Endothelial cell of umbilical vein (primary cell): ENCODE measurements at regions not wholly inside any gene's neighbourhood (a gene's known extent, or its start where the extent isn't known, plus 50 kb on each side); places are given as distances from the start of the nearest gene placed in this dataset.

Source experiments
- BruUV-seq: library from RNA; stranded (reverse); fragments of 400-500 nt; replicated peaks from 2 replicates; lab custom pipeline; 2021; lab: Mats Ljungman, UMichigan
- CTCF ChIA-PET: fragments of 300-600, 350-600 bp; sonication (Branson Sonifier 250); formaldehyde crosslinking; loops from one replicate; lab custom pipeline; 2021; ENCODE audit warnings: antibody characterized with exemption, inconsistent platforms; lab: Charles Lee
- POLR2A ChIA-PET: fragments of 300-600, 350-600 bp; sonication (Branson Sonifier 250); formaldehyde crosslinking; loops from one replicate; lab custom pipeline; 2021; ENCODE audit warnings: antibody characterized with exemption, inconsistent platforms; lab: Charles Lee
- DNase-seq: peaks from one replicate; pipeline ENCODE4 v3.0.0-alpha.2; 2011; ENCODE audit warnings: low read depth, low spot score
- FAIRE-seq: peaks from 2 replicates; lab custom pipeline; 2011; peaks lifted over from hg19 to GRCh38; lab: Jason Lieb, UNC
- H2AFZ ChIP-seq: 2 replicates; pipeline ENCODE4 v1.6.0; 2012; ENCODE audit warnings: low read depth, low read length, control low read depth, inconsistent platforms
- H3K27ac ChIP-seq: 2 replicates; pipeline ENCODE4 v1.5.1; 2011; ENCODE audit warnings: low read depth, mild to moderate bottlenecking, control low read depth, low read length, moderate library complexity; ENCODE audit not compliant: insufficient read depth
- H3K27me3 ChIP-seq, 2 experiments: 2 replicates each; pipeline versions ENCODE4 v1.6.0 to v1.6.1; 2011; ENCODE audit warnings: low read length in 2 of 2, mixed read lengths in 1 of 2; ENCODE audit not compliant: control insufficient read depth in 2 of 2, insufficient read depth in 2 of 2
- H3K36me3 ChIP-seq, 2 experiments: 2 replicates in 1 of 2; 3 replicates in 1 of 2; pipeline ENCODE4 v1.5.1; 2011; ENCODE audit warnings: low read length in 2 of 2, mild to moderate bottlenecking in 1 of 2, moderate library complexity in 1 of 2; ENCODE audit not compliant: control insufficient read depth in 2 of 2, insufficient read depth in 2 of 2; ENCODE audit errors: extremely low read depth in 1 of 2
- H3K4me1 ChIP-seq: 3 replicates; pipeline ENCODE4 v1.5.1; 2011; ENCODE audit warnings: mild to moderate bottlenecking, low read length; ENCODE audit not compliant: control insufficient read depth, insufficient read depth; ENCODE audit errors: extremely low read depth
- H3K4me2 ChIP-seq: 2 replicates; pipeline ENCODE4 v1.6.1; 2011; ENCODE audit warnings: low read length, control low read depth, mixed read lengths; ENCODE audit not compliant: insufficient read depth
- H3K4me3 ChIP-seq, 3 experiments: fragments of 200-600 bp in 1 of 3; sonication (generic), shearing (Covaris generic) in 1 of 3; replicated peaks in 1 of 3; 2 replicates each; pipeline ENCODE4 v1.5.1; 2011 to 2016; ENCODE audit warnings: control low read depth in 3 of 3, low read length in 3 of 3, mild to moderate bottlenecking in 2 of 3, inconsistent platforms in 1 of 3, low read depth in 1 of 3, moderate library complexity in 1 of 3; ENCODE audit not compliant: insufficient read depth in 1 of 3
- H3K79me2 ChIP-seq: 2 replicates; pipeline ENCODE4 v1.6.0; 2012; ENCODE audit warnings: low read length, inconsistent platforms; ENCODE audit not compliant: control insufficient read depth, insufficient read depth
- H3K9ac ChIP-seq: replicated peaks from 2 replicates; pipeline ENCODE3; 2011; ENCODE audit warnings: low read length, control low read depth; ENCODE audit not compliant: insufficient read depth; ENCODE audit errors: extremely low read depth
- H3K9me1 ChIP-seq: replicated peaks from 3 replicates; pipeline ENCODE4 v1.6.0; 2011; ENCODE audit warnings: mild to moderate bottlenecking, low read length; ENCODE audit not compliant: control insufficient read depth, insufficient read depth; ENCODE audit errors: extremely low read depth
- H3K9me3 ChIP-seq: replicated peaks from 2 replicates; pipeline ENCODE4 v1.5.1; 2012; ENCODE audit warnings: low read length, inconsistent platforms; ENCODE audit not compliant: control insufficient read depth, insufficient read depth
- H4K20me1 ChIP-seq: replicated peaks from 2 replicates; pipeline ENCODE3; 2011; ENCODE audit warnings: mild to moderate bottlenecking, low read length; ENCODE audit not compliant: control insufficient read depth, insufficient read depth; ENCODE audit errors: extremely low read depth
- CTCF ChIP-seq, 2 donors: IDR thresholded peaks; 1 replicate in 1 of 2; 2 replicates in 1 of 2; pipeline ENCODE4 v1.5.1; 2011; ENCODE audit warnings: low read length in 2 of 2, mild to moderate bottlenecking in 2 of 2, moderate library complexity in 2 of 2, control low read depth in 1 of 2, inconsistent platforms in 1 of 2, low read depth in 1 of 2; ENCODE audit not compliant: insufficient read depth in 1 of 2; ENCODE audit errors: extremely low read depth in 1 of 2
- EZH2 ChIP-seq: IDR thresholded peaks from 2 replicates; pipeline ENCODE4 v1.6.1; 2012; ENCODE audit warnings: borderline replicate concordance, low read depth, mild to moderate bottlenecking, moderate library complexity, low read length, inconsistent platforms; ENCODE audit not compliant: severe bottlenecking
- FOS ChIP-seq: IDR thresholded peaks from 2 replicates; pipeline ENCODE4 v1.6.1; 2011; ENCODE audit warnings: mild to moderate bottlenecking, low read length, moderate library complexity, borderline replicate concordance; ENCODE audit not compliant: insufficient read depth
- GATA2 ChIP-seq: IDR thresholded peaks from 2 replicates; pipeline ENCODE4 v1.7.0; 2011; ENCODE audit warnings: low read depth, mild to moderate bottlenecking, moderate library complexity, mixed read lengths, low read length; ENCODE audit not compliant: insufficient read length, insufficient read depth
- JUN ChIP-seq: IDR thresholded peaks from 2 replicates; pipeline ENCODE4 v1.6.1; 2011; ENCODE audit warnings: borderline replicate concordance, low read depth; ENCODE audit not compliant: insufficient read length, insufficient read depth
- MYC ChIP-seq: IDR thresholded peaks from one replicate; pipeline ENCODE4 v1.6.1; 2011; ENCODE audit warnings: mild to moderate bottlenecking, low read depth, low read length
- POLR2A ChIP-seq: IDR thresholded peaks from 2 replicates; pipeline ENCODE4 v1.6.1; 2012; ENCODE audit warnings: low read depth, mild to moderate bottlenecking, control low read depth, low read length
- POLR2AphosphoS5 ChIP-seq: IDR thresholded peaks from 2 replicates; pipeline ENCODE4 v1.6.1; 2012; ENCODE audit warnings: low read depth, mild to moderate bottlenecking, control low read depth, low read length, moderate library complexity; ENCODE audit not compliant: insufficient read depth
- dilution Hi-C: fragments of 300-500 bp; cut with MboI; formaldehyde crosslinking; loops from one replicate; pipeline ENCODE4 v1.15.0; 2019; ENCODE audit warnings: low sequenced_read_pairs; ENCODE audit not compliant: extremely low pct_ligation_motif_present
- intact Hi-C: fragments of 100-400 bp; cut with micrococcal nuclease; formaldehyde crosslinking; loops from one replicate; pipeline ENCODE4 v1.10.0; 2022
- TF ChIP-seq, protein P1 (sequence below): IDR thresholded peaks from 2 replicates; pipeline ENCODE4 v1.6.1; 2011; ENCODE audit not compliant: insufficient read depth, insufficient read length

DNA sequence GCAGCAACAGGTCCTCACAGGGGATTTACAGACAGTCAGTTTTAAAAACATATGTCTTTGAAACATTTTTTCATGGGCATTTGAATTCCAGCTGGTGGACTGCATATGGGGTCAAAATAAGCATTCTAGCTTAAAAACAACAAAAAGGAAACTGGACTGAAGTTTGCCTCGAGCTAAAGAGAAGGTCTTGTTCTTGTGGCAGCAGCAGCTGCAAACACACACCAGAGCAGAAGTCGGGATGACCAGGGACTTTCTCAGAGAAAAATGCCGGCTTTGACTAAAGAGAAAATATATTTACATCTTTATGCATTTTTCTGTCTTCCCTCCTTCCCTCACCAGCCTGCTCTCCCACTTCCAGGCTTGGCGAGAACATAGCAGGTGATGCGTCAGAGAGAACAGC is 361.4 kb downstream of the CXCL12 start:
- POLR2A ChIA-PET: no interaction called here
- no peaks in the 10 kb centered on the region for H3K36me3 ChIP-seq
- H3K9me3 ChIP-seq: no peaks in the 10 kb centered on the region
- FAIRE-seq (no peak), DNase-seq (no peak)
- no TSS peak for BruUV-seq
- no peak overlapping the region for H2AFZ ChIP-seq
- no peaks in the 10 kb centered on the region for H3K4me1 ChIP-seq
- no peak overlapping the region for H3K4me3 ChIP-seq
- dilution Hi-C loops: no loop called here
- no peaks in the 10 kb centered on the region for H3K27me3 ChIP-seq
- TF ChIP-seq EZH2 (no peak), JUN (no peak), POLR2AphosphoS5 (no peak), FOS (no peak), POLR2A (no peak), MYC (no peak), GATA2 (no peak), CTCF (IDR thresholded peaks at IDR 0.05; ENCODE audit: extremely low read depth in 1 of 2, insufficient read depth in 1 of 2, low read depth in 1 of 2, low read length in 2 of 2) (no peak)
- TF ChIP-seq, protein P1, sequence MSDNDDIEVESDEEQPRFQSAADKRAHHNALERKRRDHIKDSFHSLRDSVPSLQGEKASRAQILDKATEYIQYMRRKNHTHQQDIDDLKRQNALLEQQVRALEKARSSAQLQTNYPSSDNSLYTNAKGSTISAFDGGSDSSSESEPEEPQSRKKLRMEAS: no peak
- intact Hi-C loops: no loop called here
- H3K27ac ChIP-seq: no peak overlapping the region
- no peaks in the 10 kb centered on the region for H3K9me1 ChIP-seq
- H3K9ac ChIP-seq: no peak overlapping the region
- CTCF ChIA-PET: no interaction called here
- H3K4me2 ChIP-seq: no peak overlapping the region
- no peaks in the 10 kb centered on the region for H3K79me2 ChIP-seq
- no peaks in the 10 kb centered on the region for H4K20me1 ChIP-seq
